Stimulated activated CD8-positive, alpha-beta memory T cell treated with anti-CD3 and anti-CD28 coated beads, Interleukin-4, amount 100 ng/mL, for 48 hours (primary cell): ENCODE measurements at regions not wholly inside any gene's neighbourhood (a gene's known extent, or its start where the extent isn't known, plus 50 kb on each side); places are given as distances from the start of the nearest gene placed in this dataset.

Experiments used
- DNase-seq: peaks from one replicate; pipeline ENCODE4 v3.0.0-alpha.2; 2020

- DNase-seq = no peak
Observed at GRCh38 chr3:87390821-87391220, 114.4 kb upstream of the POU1F1 start.

GRCh38 chr3:87390353-87390752 lies 114.0 kb upstream of the POU1F1 start:
- no peak for DNase-seq

DNA sequence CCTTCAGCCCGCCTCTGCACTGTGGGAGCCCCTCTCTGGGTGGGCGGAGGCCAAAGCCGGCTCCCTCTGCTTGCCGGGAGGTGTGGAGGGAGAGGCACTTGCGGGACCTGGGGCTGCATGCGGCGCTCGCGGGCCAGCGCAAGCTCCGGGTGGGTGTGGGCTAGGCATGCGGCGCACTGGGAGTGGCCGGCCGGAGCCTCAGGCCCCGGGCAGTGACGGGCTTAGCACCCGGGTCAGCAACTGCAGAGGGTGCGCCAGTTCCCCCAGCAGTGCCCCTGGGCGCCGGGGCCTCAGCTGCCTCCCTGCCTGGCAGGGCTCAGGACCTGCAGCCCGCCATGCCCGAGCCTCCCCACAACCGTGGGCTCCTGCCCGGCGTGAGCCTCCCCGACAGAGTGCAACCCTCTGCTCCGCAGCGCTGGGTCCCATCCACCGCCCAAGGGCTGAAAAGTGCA lies 98.9 kb upstream of the POU1F1 start:
- DNase-seq = no peak

DNA sequence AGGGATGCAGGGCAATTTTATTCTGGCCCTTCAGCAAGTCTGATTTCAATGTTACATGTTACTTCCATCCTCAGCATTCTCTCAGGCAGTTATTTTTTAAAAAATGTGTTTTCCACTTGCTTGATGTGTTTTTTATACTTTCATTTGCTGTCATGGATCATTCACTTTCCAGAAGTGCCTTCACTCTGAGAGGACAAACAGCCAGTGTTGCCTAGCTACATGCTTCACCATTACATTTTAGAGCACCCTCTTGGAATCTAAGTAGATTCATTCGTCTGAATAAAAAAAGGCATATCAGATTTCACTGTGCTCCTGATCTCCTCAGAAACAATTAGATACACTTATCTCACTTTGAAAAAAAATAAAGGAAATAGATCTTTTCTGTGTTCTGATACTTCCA lies 93.6 kb upstream of the POU1F1 start:
- DNase-seq = no peak

- DNase-seq = no peak
Observed at GRCh38 chr3:87367736-87368135, 91.4 kb upstream of the POU1F1 start.

DNA sequence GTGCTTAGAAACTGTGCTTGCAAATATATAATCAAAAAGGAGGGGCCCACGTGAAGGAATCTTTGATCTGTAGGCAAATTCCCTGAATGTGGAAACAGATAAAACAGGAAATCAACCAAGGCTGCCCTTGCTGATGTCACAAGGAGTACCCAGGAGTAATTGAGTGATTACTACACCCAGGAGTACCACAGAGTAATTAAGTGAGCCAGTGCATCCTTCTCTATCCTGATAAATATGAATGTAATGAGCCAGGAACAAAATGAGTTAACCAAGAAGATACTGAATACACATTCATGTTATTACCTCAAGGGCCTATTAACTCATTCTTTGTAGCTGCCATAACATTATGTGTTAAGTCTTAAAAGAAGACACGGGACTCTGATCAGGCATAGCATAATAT lies 87.3 kb upstream of the POU1F1 start:
- DNase-seq = no peak

DNA sequence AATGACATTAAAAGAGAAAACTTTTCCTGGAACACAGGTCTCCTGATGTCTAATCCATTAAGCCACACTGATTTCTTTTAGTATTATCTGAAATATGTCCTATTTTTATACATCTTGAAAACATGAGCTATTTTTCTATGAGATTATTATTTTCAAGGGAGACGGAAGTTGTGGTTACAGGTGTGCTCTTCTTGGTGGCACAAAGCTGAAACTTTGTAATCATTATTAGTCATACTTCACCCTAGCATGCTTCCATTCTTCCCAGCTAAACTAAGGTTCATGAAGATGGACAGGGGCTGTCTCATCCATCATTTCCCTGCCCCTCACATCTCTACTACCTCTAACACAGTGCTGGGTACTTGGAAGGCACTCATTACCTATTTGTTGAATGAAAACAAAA lies 85.6 kb upstream of the POU1F1 start:
- DNase-seq = no peak

GRCh38 chr3:87361271-87361670 lies 84.9 kb upstream of the POU1F1 start:
- no peak for DNase-seq

- no peak for DNase-seq
Observed at GRCh38 chr3:87359826-87360225, 83.4 kb upstream of the POU1F1 start.

GRCh38 chr3:87359025-87359424 lies 82.6 kb upstream of the POU1F1 start:
- DNase-seq = no peak

DNA sequence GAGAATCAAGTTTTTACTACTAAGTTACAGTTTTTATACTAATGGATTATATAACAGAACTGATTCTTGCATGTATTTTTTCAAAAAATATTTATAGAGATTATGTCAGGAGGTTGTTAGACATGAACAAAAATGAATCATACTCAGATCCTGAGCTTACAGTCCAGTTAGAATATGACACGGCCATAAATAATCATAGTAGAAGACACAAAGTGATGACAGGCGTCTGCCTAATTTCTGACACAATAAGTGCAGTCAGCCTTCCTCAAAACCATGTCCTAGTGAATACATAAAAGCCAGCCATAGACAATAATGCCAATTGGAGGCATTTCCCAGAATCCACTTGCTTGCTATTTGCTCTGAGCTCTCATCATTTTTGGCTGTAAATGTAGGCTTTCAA lies 81.7 kb upstream of the POU1F1 start:
- DNase-seq = no peak

- no peak for DNase-seq
Observed at GRCh38 chr3:87354398-87354797, 78.0 kb upstream of the POU1F1 start.

DNA sequence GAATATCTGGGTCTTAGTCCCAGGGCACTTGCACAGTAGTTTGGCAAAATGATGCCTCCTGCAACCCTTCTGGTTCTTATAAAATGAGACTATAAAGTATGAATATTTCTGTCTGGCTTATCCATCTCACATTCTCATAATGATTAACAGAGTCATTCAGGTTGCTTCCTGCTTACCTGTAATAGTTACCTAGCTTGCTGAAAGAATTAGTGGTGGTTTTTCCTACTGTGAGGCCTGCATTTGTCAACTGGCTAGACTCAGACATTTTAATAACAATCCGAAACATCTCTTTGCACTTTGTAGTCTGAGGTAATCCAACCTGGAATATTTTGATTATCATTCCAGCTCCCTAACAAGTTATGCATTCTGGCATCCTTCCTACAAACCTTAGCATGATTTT lies 75.6 kb upstream of the POU1F1 start:
- DNase-seq = no peak

DNA sequence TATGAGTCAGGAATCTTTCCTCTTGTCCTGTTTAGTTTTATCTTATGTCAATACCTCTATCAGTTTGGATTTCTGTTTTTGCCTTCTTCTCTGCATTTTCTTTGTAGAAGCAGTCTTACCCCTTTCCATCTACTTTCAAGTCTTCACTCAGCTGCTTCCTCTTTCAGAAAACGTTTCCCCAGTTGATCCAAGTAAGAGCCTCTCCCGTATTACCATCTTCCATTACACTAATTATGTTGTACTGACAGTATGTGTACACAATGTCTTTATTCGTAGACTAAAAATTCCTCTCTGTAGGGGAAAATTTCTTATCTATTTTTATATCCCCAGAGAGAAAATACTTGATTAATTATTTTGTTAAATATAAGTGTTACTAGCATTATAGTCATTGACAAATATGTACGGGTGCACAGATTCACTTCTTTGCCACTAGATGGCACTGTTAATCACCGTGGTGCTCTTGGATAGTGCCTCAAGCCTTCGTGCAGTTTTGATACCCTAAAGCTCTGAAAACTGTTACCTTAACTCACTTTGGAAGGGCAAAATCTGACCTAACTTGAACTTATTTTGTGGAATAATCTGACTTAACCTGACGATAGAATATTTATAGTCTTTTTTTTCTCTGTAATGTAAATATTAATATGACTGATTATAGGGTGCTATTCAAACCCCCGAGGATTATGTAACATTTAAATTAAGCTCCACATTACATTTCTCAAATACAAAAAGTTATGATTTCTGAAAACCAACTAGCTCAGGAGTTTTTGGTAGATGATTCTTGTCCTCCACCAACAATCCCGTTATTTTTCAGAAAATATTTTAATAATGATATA lies 74.2 kb upstream of the POU1F1 start:
- no peak for DNase-seq

- no peak for DNase-seq
Observed at GRCh38 chr3:87349833-87350232, 73.4 kb upstream of the POU1F1 start.

GRCh38 chr3:87336761-87337160 lies 60.4 kb upstream of the POU1F1 start:
- DNase-seq = no peak

DNA sequence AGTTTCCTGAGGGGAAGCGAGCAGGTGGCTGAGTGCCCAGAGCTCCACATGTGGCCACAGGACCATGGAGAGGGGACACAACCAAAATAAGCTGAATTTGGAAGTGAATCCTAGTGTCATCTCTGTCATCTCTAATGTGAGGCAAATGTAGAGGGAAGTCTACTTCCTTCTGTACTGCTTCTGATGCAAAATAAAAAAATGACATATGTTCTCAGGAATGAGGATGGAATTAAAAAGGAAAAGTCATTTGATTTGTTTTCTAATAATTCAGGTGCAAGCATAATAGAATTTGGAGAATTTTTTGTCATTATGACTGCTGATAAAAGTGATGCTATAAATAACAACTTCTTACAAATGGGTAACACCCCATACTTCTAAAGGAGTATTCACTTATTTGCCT lies 59.5 kb upstream of the POU1F1 start:
- no peak for DNase-seq

DNA sequence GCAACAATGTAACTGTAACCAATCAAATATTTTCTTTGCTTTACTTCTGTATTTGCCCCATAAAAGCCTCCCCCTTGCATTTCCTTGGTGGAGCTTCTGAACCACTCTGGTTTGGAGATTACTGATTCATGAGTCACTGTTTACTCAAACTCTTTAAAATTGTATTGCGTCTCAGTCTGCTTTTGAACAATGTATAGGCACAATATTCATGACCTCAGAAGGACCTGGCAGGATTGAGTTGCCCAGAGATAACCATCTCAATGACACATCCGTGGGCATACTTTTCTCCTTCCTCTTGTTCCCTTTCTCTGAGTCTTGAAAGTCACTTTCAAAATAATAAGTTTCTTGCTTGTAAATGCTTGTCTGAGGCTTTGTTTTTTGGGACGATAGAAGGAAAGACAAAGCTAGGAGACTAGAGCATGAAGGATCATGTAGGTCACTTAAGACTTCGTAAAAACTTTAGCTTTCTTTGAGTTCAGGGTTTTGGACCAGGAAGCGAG lies 57.1 kb upstream of the POU1F1 start:
- DNase-seq = no peak

DNA sequence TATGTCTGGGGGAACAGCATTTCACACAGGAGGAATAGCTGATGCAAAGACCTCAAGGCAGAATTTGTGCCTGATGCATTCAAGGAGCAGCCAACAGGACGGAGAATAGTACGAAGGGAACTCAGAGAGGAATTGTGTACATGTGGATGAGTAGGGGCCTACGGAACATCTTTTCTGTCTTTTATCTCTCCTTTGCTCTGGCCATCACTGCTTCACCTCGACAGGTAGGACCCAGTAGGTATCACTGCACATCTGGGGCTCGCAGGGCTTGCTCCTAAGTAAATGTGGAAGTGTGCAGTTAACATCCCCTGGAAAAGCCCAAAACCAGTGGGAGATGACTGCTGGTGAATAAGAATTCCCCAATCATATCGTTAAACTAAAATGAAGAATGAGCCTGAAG lies 56.4 kb upstream of the POU1F1 start:
- DNase-seq = no peak

- no peak for DNase-seq
Observed at GRCh38 chr3:87329065-87329464, 52.7 kb upstream of the POU1F1 start.
